ENCODE measurements at regions not wholly inside any gene's neighbourhood (a gene's known extent, or its start where the extent isn't known, plus 50 kb on each side); places are given as distances from the start of the nearest gene placed in this dataset.
"Not testable (repeated sequence)": the region's sequence is repeated elsewhere in the genome, so short reads cannot be mapped to it uniquely, and the experiment has no call there.

GRCh38 chr12:112616469-112617152, 174.9 kb upstream of the RPH3A start:
- no peak for DNase-seq

DNA sequence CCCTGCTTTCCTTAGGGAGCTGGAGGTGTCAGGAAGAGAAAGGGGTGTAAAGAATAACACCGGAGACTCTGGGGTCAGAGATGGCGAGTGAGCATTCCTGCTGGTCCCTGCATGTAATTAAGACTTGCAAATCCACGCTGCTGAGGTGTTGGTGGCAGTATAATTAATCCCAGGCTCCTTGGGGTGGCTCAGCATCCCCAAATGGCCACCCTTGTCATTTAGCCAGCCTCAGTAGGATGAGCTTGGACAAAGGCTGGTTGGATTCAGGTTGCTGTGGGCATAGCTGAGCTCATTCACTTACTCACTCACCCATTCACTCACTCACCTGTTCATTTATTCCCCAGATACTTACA, 174.4 kb upstream of the RPH3A start:
- DNase-seq, result no peak

- no peak for DNase-seq
Observed at GRCh38 chr12:112627851-112628250, 163.7 kb upstream of the RPH3A start.

GRCh38 chr12:112631974-112632373, 159.6 kb upstream of the RPH3A start:
- not testable (repeated sequence) for DNase-seq

- DNase-seq, result no peak
Observed at GRCh38 chr12:112635036-112635435, 156.5 kb upstream of the RPH3A start.

- DNase-seq, result no peak
Observed at GRCh38 chr12:112638420-112638819, 153.1 kb upstream of the RPH3A start.

GRCh38 chr12:112645586-112645985, 146.0 kb upstream of the RPH3A start:
- DNase-seq, result peak; percentile 14

DNA sequence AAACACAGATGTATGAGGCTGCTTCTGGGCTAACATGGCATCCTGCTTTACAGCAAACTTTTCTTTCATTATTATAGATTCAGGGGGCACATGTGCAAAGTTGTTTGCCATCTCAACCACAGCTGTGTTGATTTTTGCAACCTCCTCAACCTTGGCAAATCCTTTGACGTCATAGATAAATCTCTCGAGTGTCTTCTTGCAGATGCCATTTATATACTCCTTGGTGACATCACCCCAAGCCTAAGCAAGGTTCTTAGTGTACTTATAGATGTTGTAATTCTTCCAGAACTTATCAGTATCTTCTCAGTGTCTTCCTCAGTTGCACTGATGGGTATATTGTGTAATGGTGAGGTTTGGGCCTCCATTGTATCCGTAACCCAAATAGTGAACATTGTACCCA, 135.4 kb upstream of the RPH3A start:
- DNase-seq, result no peak

DNA sequence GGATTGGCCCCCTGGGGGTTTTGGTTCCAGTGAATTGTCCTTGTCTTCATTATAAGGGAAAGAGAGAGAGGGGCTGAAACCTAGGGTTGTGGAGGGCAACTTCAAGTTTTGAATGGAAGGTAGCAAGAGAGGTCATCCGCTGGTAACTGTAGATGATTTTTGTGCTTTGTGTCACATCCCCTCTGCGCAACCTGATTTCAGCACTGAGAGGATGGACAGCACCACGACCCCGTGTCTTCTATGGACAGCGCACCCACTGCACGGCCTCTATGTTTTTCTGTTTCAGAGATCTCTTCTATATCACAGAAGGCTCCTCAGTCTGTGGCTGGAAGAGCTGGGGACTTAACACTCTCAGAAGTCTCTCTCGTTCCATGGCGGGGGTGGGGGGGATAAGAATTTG, 127.0 kb upstream of the RPH3A start:
- DNase-seq, result peak; percentile 72

DNA sequence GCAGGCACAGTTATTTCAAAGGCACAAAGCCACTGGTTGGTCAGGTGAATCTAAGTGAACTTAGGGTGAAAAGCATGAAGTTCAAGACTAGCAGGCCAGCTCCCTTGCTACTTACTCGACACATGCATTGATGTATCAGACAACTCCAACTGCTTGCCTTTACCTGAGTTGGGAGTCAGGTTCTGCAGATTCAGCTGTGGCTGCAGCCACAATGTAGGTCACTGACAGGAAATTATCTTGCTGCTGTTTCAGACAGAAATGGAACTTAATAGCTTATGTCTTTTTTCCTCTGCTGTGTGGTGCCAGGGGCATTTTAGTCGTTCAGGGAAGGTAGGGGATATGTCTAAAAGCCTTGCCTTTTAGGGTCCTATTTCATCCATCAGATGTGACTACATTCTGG, 125.6 kb upstream of the RPH3A start:
- no peak for DNase-seq

DNA sequence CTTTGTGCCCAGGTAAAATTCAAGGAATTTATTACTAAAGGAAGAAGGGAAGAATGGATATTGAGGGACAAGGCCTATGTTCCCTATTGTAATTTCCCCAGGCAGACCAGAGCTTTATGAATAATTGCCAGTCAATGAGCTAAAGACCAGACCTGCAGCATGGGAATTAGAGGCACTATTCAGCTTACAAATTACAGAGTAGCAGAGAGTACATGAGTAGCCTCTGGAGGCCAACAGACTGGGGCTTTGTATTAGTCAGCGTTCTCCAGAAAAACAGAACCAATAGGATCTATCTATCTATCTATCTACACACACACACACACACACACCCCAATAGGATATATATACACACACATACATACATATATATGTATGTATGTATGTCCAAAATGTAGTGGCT, 120.0 kb upstream of the RPH3A start:
- no peak for DNase-seq

- DNase-seq, result no peak
Observed at GRCh38 chr12:112674539-112674938, 117.0 kb upstream of the RPH3A start.

GRCh38 chr12:112676507-112676906, 115.0 kb upstream of the RPH3A start:
- DNase-seq, result peak; percentile 67

DNA sequence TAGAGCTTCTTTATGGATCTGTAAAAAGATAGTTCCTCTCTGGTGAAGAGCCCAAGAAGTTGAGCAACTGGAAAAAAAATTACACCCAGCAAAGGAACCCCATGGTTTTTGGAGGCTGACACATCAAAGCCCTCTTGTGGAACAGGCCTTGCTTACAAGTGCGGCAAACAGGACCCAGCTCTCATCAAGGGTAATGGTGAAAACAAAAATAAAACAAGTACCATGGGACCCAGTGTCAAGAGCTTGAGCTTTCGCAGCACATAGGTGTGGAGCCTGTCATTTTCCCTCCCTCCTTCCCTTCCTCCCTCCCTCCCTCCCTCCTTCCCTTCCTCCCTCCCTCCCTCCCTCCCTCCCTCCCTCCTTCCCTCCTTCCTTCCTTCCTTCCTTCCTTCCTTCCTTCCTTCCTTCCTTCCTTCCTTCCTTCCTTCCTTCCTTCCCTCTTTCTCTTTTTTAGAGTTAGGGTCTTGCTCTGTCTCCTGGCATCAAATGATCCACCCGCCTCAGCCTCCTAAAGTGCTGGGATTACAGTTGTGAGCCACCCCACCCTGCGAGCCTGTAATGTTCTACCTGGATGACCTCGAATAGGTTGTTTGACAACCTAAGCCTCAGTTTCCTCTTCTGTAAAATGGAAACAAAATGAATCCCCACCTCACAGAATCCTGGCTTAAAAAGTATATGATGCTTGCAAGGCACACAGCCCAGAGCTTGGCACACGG, 114.3 kb upstream of the RPH3A start:
- no peak for DNase-seq

GRCh38 chr12:112680993-112681392, 110.6 kb upstream of the RPH3A start:
- no peak for DNase-seq

- DNase-seq, result no peak
Observed at GRCh38 chr12:112682586-112682985, 109.0 kb upstream of the RPH3A start.

DNA sequence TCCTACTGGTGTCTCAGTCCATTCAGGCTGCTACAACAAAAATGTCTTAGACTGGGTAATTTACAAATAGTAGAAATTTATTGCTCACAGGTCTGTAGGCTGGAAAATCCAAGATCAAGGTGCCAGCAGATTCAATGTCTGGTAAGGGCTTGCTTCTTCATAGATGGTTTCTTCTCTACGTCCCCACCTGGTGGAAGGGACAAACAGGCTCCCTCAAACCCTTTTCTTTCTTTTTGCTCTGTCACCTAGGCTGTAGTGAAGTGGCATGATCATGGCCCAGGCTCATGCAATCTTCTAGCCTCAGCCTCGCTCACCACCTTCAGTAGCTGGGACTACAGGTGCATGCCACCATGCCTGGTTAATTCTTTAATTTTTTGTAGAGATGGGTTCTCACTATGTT, 106.8 kb upstream of the RPH3A start:
- DNase-seq, result no peak

GRCh38 chr12:112685321-112685720, 106.2 kb upstream of the RPH3A start:
- no peak for DNase-seq

GRCh38 chr12:112686373-112686772, 105.2 kb upstream of the RPH3A start:
- DNase-seq, result no peak

DNA sequence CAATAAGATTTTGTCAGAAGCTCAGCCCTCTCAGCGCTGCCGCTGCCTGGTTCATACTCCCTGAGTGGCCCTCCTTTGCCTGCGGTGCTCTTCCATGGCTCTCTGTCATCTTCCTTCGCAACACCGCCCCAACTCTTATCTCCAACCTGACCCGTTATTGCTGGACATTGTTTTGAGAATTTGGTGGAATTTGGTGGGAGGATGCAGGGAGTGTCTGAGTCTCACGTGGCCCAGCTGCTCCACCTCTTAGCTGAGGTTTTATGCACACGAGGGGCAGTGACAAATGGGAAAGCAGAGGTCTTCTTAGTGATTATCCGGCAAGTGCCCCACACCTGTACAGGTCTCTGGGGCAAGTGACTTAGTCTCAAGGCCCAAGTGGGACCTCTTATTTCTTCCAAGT, 97.5 kb upstream of the RPH3A start:
- DNase-seq, result peak; percentile 53

GRCh38 chr12:112697441-112697840, 94.1 kb upstream of the RPH3A start:
- not testable (repeated sequence) for DNase-seq

GRCh38 chr12:112705037-112705632, 86.4 kb upstream of the RPH3A start:
- DNase-seq, result peak; percentile 48

DNA sequence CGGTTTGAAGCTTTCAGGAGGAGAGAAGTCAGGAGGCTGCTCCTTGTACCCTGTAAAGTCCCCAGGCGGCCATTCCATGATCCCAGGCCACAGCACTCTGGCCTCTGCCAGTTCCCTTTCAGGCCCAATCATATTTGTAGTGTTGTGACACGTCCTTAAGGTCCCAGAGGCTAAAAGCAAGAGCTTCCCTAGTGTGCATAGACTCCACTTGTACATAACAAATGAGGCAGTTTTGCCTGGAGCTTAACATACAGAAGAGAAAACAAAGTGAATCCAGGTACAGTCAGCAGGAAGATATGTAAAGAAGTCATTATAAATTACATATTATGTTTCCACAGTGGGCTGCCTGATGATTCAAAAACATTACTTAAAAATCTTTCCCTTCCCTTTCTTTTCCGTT, 81.1 kb upstream of the RPH3A start:
- no peak for DNase-seq

GRCh38 chr12:112711026-112711425, 80.5 kb upstream of the RPH3A start:
- no peak for DNase-seq

All from eye (tissue), 1 donor.